DND-41 (cell line): ENCODE measurements at regions not wholly inside any gene's neighbourhood (a gene's known extent, or its start where the extent isn't known, plus 50 kb on each side); places are given as distances from the start of the nearest gene placed in this dataset.

Experiments
- ATAC-seq: fragments of 200-7000 bp; cut with Tn5 transposase; 3 replicates; pipeline ENCODE4 v1.9.1; 2021; ENCODE audit warnings: low read depth; ENCODE audit not compliant: insufficient read depth
- DNase-seq: peaks from one replicate; pipeline ENCODE4 v3.0.0-alpha.2; 2020
- H2AFZ ChIP-seq: 2 replicates; pipeline ENCODE4 v1.6.0; 2012; ENCODE audit warnings: low read depth, low read length
- H3K27ac ChIP-seq: 2 replicates; pipeline ENCODE4 v1.5.1; 2012; ENCODE audit warnings: low read length, inconsistent platforms
- H3K27me3 ChIP-seq: fragments of 200-600 bp; sonication (generic); 2 replicates; pipeline ENCODE4 v1.6.0; 2012; ENCODE audit warnings: low read length, mild to moderate bottlenecking, inconsistent platforms; ENCODE audit not compliant: insufficient read depth, poor library complexity
- H3K36me3 ChIP-seq: 2 replicates; pipeline ENCODE4 v1.5.1; 2012; ENCODE audit warnings: low read length, inconsistent platforms; ENCODE audit not compliant: insufficient read depth
- H3K4me1 ChIP-seq: 2 replicates; pipeline ENCODE4 v1.5.1; 2012; ENCODE audit warnings: mild to moderate bottlenecking, low read length; ENCODE audit not compliant: insufficient read depth
- H3K4me2 ChIP-seq: 2 replicates; pipeline ENCODE4 v1.6.0; 2012; ENCODE audit warnings: mild to moderate bottlenecking, moderate library complexity, low read length, inconsistent platforms; ENCODE audit not compliant: insufficient read depth
- H3K4me3 ChIP-seq, 2 experiments: fragments of 200-600 bp in 1 of 2; shearing (Covaris generic) in 1 of 2; 2 replicates each; pipeline ENCODE4 v1.5.1; 2012 to 2016; ENCODE audit warnings: inconsistent platforms in 2 of 2, low read length in 2 of 2, mild to moderate bottlenecking in 2 of 2, low read depth in 1 of 2, moderate library complexity in 1 of 2
- H3K79me2 ChIP-seq: 2 replicates; pipeline ENCODE4 v1.6.0; 2012; ENCODE audit warnings: low read length, inconsistent platforms; ENCODE audit not compliant: insufficient read depth
- H3K9ac ChIP-seq: 2 replicates; pipeline ENCODE4 v1.6.0; 2012; ENCODE audit warnings: low read depth, mild to moderate bottlenecking, inconsistent platforms, low read length, moderate library complexity
- H3K9me3 ChIP-seq: 2 replicates; pipeline ENCODE4 v1.5.1; 2012; ENCODE audit warnings: low read length, moderate library complexity, mild to moderate bottlenecking, inconsistent platforms; ENCODE audit not compliant: insufficient read depth, severe bottlenecking
- H4K20me1 ChIP-seq: 2 replicates; pipeline ENCODE4 v1.6.0; 2012; ENCODE audit warnings: low read length; ENCODE audit not compliant: insufficient read depth
- EZH2 ChIP-seq: IDR thresholded peaks from 3 replicates; pipeline ENCODE4 v1.6.1; 2012; ENCODE audit warnings: borderline replicate concordance, low read depth, mild to moderate bottlenecking, moderate library complexity, low read length, inconsistent platforms; ENCODE audit not compliant: severe bottlenecking
- TF ChIP-seq, protein P1 (sequence below): IDR thresholded peaks from 2 replicates; pipeline ENCODE4 v1.5.1; 2012; ENCODE audit warnings: borderline replicate concordance, low read length, moderate library complexity, mild to moderate bottlenecking; ENCODE audit not compliant: poor library complexity, severe bottlenecking; ENCODE audit errors: extremely low read depth

DNA sequence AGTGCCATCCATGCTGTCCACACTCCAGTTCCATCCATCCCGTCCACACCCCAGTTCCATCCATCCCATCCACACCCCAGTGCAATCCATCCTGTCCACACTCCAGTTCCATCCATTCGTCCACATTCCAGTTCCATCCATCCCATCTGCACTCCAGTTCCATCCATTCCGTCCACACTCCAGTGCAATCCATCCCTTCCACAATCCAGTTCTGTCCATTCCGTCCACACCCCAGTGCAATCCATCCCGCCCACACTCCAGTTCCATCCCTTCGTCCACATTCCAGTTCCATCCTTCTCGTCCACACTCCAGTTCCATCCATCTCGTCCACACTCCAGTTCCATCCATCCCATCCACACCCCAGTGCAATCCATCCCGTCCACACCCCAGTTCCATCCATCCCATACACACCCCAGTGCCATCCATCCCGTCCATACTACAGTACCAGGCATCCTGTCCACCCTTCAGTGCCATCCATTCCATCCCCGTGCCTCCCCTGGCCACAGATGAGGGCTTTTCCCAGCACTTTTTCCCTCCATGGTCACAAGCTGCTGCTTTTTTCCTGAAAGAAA lies 704.0 kb downstream of the BRD1 start:
- no peaks in the 10 kb centered on the region for H3K4me1 ChIP-seq
- H4K20me1 ChIP-seq = no peaks in the 10 kb centered on the region
- H3K4me2 ChIP-seq = no peak overlapping the region
- H2AFZ ChIP-seq = no peak overlapping the region
- no peaks in the 10 kb centered on the region for H3K36me3 ChIP-seq
- no peaks in the 10 kb centered on the region for H3K79me2 ChIP-seq
- H3K27ac ChIP-seq = no peak overlapping the region
- H3K9me3 ChIP-seq = no peaks in the 10 kb centered on the region
- H3K9ac ChIP-seq = no peak overlapping the region
- DNase-seq (no peak), ATAC-seq (no peak)
- H3K27me3 ChIP-seq = peaks cover 7% of the 10 kb centered on the region
- TF ChIP-seq, protein P1, sequence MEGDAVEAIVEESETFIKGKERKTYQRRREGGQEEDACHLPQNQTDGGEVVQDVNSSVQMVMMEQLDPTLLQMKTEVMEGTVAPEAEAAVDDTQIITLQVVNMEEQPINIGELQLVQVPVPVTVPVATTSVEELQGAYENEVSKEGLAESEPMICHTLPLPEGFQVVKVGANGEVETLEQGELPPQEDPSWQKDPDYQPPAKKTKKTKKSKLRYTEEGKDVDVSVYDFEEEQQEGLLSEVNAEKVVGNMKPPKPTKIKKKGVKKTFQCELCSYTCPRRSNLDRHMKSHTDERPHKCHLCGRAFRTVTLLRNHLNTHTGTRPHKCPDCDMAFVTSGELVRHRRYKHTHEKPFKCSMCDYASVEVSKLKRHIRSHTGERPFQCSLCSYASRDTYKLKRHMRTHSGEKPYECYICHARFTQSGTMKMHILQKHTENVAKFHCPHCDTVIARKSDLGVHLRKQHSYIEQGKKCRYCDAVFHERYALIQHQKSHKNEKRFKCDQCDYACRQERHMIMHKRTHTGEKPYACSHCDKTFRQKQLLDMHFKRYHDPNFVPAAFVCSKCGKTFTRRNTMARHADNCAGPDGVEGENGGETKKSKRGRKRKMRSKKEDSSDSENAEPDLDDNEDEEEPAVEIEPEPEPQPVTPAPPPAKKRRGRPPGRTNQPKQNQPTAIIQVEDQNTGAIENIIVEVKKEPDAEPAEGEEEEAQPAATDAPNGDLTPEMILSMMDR = no peak
- TF ChIP-seq EZH2 = no peak
- H3K4me3 ChIP-seq = no peak overlapping the region

DNA sequence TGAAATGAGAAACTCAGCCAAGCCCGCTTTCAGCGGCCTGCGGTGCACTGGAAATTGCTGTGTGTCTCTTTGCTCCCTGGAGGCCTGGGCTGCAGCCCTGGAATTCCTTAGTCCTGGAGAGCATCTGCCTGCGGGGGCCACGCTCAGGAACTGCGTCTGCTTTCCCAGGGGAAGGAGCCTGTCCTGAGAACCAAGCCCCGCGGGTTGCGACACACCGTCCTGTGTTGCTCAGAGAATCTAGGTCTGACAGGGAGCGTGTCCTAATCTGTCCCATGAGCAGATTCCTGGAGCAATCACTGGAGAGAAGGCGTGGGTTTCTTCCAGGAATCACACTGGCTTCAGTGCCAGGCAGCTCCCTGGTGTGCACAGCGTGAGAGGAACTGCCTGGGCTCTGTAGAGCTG lies 708.1 kb downstream of the BRD1 start:
- TF ChIP-seq EZH2 = no peak
- TF ChIP-seq, protein P1 = no peak
- ATAC-seq = no peak
- no peak overlapping the region for H2AFZ ChIP-seq
- no peaks in the 10 kb centered on the region for H4K20me1 ChIP-seq
- no peaks in the 10 kb centered on the region for H3K79me2 ChIP-seq
- DNase-seq = no peak
- no peak overlapping the region for H3K4me2 ChIP-seq
- H3K27me3 ChIP-seq = peaks cover 11% of the 10 kb centered on the region
- H3K4me3 ChIP-seq = no peak overlapping the region
- no peak overlapping the region for H3K9ac ChIP-seq
- H3K4me1 ChIP-seq = no peaks in the 10 kb centered on the region
- no peak overlapping the region for H3K27ac ChIP-seq
- H3K36me3 ChIP-seq = no peaks in the 10 kb centered on the region
- no peaks in the 10 kb centered on the region for H3K9me3 ChIP-seq

DNA sequence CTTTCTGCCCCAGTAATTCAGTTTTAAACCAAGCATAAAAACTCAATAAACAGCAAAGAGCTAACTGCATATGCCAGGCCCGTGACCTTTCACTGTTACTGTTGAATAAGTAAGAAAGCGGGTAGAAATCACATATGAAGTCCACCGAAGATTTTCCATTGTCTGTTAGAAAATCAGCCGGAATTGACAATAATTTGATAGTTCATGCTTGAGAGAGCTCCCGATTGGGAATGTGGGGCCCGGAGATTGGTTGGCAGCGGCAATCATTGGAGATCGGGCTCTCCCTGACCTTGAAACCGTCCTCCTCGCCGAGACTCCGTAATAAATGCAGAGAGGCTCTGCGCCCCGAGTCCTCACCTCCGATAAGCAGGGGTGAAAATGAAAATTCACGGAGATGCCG lies 709.6 kb downstream of the BRD1 start:
- H3K27ac ChIP-seq = no peak overlapping the region
- no peaks in the 10 kb centered on the region for H3K4me1 ChIP-seq
- no peaks in the 10 kb centered on the region for H4K20me1 ChIP-seq
- TF ChIP-seq EZH2 = no peak
- TF ChIP-seq, protein P1 = no peak
- H3K27me3 ChIP-seq = peaks cover 7% of the 10 kb centered on the region
- H3K36me3 ChIP-seq = no peaks in the 10 kb centered on the region
- H3K9me3 ChIP-seq = no peaks in the 10 kb centered on the region
- no peak overlapping the region for H3K4me2 ChIP-seq
- ATAC-seq (no peak), DNase-seq (no peak)
- H3K79me2 ChIP-seq = no peaks in the 10 kb centered on the region
- no peak overlapping the region for H3K4me3 ChIP-seq
- H3K9ac ChIP-seq = no peak overlapping the region
- H2AFZ ChIP-seq = no peak overlapping the region

- no peaks in the 10 kb centered on the region; the same call in 1 of the 2 replicates for H4K20me1 ChIP-seq
- H3K79me2 ChIP-seq = no peaks in the 10 kb centered on the region
- no peak overlapping the region for H3K9ac ChIP-seq
- TF ChIP-seq, protein P1 = no peak
- TF ChIP-seq EZH2 = no peak
- ATAC-seq = no peak
- H3K9me3 ChIP-seq = no peaks in the 10 kb centered on the region
- H3K36me3 ChIP-seq = no peaks in the 10 kb centered on the region
- no peak overlapping the region for H3K4me3 ChIP-seq
- no peak overlapping the region for H3K27ac ChIP-seq
- H3K4me1 ChIP-seq = no peaks in the 10 kb centered on the region
- DNase-seq = no peak
- H3K27me3 ChIP-seq = peaks cover 7% of the 10 kb centered on the region
- no peak overlapping the region for H3K4me2 ChIP-seq
- H2AFZ ChIP-seq = no peak overlapping the region
Observed at GRCh38 chr22:49117486-49117885, 710.2 kb downstream of the BRD1 start.
